Epithelial cell of proximal tubule (primary cell): ENCODE measurements at regions not wholly inside any gene's neighbourhood (a gene's known extent, or its start where the extent isn't known, plus 50 kb on each side); places are given as distances from the start of the nearest gene placed in this dataset.
A peak's percentile ranks its signal among the peaks of the same experiment; 100 is the strongest.

Experiments
- DNase-seq: peaks from one replicate; pipeline ENCODE4 v3.0.0-alpha.2; 2011; ENCODE audit warnings: low read depth
- H3K4me3 ChIP-seq: 2 replicates; pipeline ENCODE4 v1.5.1; 2011; ENCODE audit warnings: low read depth, mild to moderate bottlenecking, low read length
- CTCF ChIP-seq: conservative IDR thresholded peaks from 2 replicates; pipeline ENCODE4 v1.5.1; 2012; ENCODE audit warnings: low read depth, mild to moderate bottlenecking, low read length

GRCh38 chr12:85441741-85442140, 161.7 kb downstream of the ALX1 start:
- TF ChIP-seq CTCF: peak; percentile 67
- no peak for DNase-seq
- no peak overlapping the region for H3K4me3 ChIP-seq

GRCh38 chr12:85445060-85445938, 165.3 kb downstream of the ALX1 start:
- TF ChIP-seq CTCF: no peak
- DNase-seq: peak; percentile 59

GRCh38 chr12:85448031-85448430, 168.0 kb downstream of the ALX1 start:
- no peak for DNase-seq
- H3K4me3 ChIP-seq: no peak overlapping the region
- no peak for TF ChIP-seq CTCF

More at GRCh38 chr12:85445060-85445938, 165.3 kb downstream of the ALX1 start:
- peak overlapping the region; percentile 25 for H3K4me3 ChIP-seq

GRCh38 chr12:85448548-85449139, 168.6 kb downstream of the ALX1 start:
- DNase-seq: no peak
- peak; percentile 59 for TF ChIP-seq CTCF
- no peak overlapping the region for H3K4me3 ChIP-seq

GRCh38 chr12:85457016-85457415, 177.0 kb downstream of the ALX1 start:
- no peak overlapping the region for H3K4me3 ChIP-seq
- DNase-seq: no peak
- no peak for TF ChIP-seq CTCF

- DNase-seq: no peak
- no peak overlapping the region for H3K4me3 ChIP-seq
- TF ChIP-seq CTCF: no peak
These were observed 181.1 kb downstream of the ALX1 start for GRCh38 chr12:85461127-85461526.

- TF ChIP-seq CTCF: no peak
- DNase-seq: no peak
- no peak overlapping the region for H3K4me3 ChIP-seq
These were observed 182.9 kb downstream of the ALX1 start for GRCh38 chr12:85462888-85463287.
